Trophoblast cell (in vitro differentiated cells and primary cell): ENCODE measurements at regions not wholly inside any gene's neighbourhood (a gene's known extent, or its start where the extent isn't known, plus 50 kb on each side); places are given as distances from the start of the nearest gene placed in this dataset.

Source experiments
- DNase-seq, 2 donors: peaks; one replicate each; pipeline ENCODE4 v3.0.0-alpha.2; 2016
- H2AFZ ChIP-seq: 2 replicates; pipeline ENCODE4 v1.6.1; 2013; ENCODE audit warnings: low read length, moderate library complexity, mild to moderate bottlenecking; ENCODE audit not compliant: insufficient read depth, poor library complexity
- H2AK5ac ChIP-seq: 2 replicates; pipeline ENCODE4 v1.6.1; 2013; ENCODE audit warnings: mild to moderate bottlenecking, low read length
- H2BK120ac ChIP-seq: 2 replicates; pipeline ENCODE4 v1.6.1; 2013; ENCODE audit warnings: low read length, mild to moderate bottlenecking, moderate library complexity; ENCODE audit not compliant: insufficient read depth, poor library complexity
- H2BK12ac ChIP-seq: 2 replicates; pipeline ENCODE4 v1.6.1; 2013; ENCODE audit warnings: mild to moderate bottlenecking, low read length, moderate library complexity
- H2BK5ac ChIP-seq: 2 replicates; pipeline ENCODE4 v1.6.1; 2013; ENCODE audit warnings: low read length, low read depth, moderate library complexity, mild to moderate bottlenecking; ENCODE audit not compliant: poor library complexity
- H3K14ac ChIP-seq: 2 replicates; pipeline ENCODE4 v1.6.1; 2013; ENCODE audit warnings: mild to moderate bottlenecking, low read length
- H3K18ac ChIP-seq: 2 replicates; pipeline ENCODE4 v1.6.1; 2013; ENCODE audit warnings: mild to moderate bottlenecking, low read length
- H3K23ac ChIP-seq: 2 replicates; pipeline ENCODE4 v1.6.1; 2013; ENCODE audit warnings: low read length
- H3K27ac ChIP-seq: 2 replicates; pipeline ENCODE4 v1.5.1; 2013; ENCODE audit warnings: low read depth, mild to moderate bottlenecking, inconsistent platforms, low read length, moderate library complexity
- H3K27me3 ChIP-seq: 2 replicates; pipeline ENCODE4 v1.6.1; 2013; ENCODE audit warnings: inconsistent platforms, mild to moderate bottlenecking, low read length, moderate library complexity; ENCODE audit not compliant: insufficient read depth
- H3K36me3 ChIP-seq, 2 experiments: 1 replicate in 1 of 2; 2 replicates in 1 of 2; pipeline ENCODE4 v1.6.1; 2013; ENCODE audit warnings: low read length in 2 of 2, mild to moderate bottlenecking in 2 of 2, moderate library complexity in 1 of 2; ENCODE audit not compliant: insufficient read depth in 2 of 2, control insufficient read depth in 1 of 2
- H3K4ac ChIP-seq: 2 replicates; pipeline ENCODE4 v1.6.1; 2013; ENCODE audit warnings: low read depth, mild to moderate bottlenecking, low read length, moderate library complexity
- H3K4me1 ChIP-seq, 2 experiments: 1 replicate in 1 of 2; 2 replicates in 1 of 2; pipeline ENCODE4 v1.6.1; 2013; ENCODE audit warnings: low read length in 2 of 2, mild to moderate bottlenecking in 2 of 2, moderate library complexity in 1 of 2; ENCODE audit not compliant: insufficient read depth in 2 of 2, control insufficient read depth in 1 of 2
- H3K4me2 ChIP-seq: 2 replicates; pipeline ENCODE4 v1.6.1; 2013; ENCODE audit warnings: inconsistent platforms, mild to moderate bottlenecking, low read length, moderate library complexity
- H3K4me3 ChIP-seq: 2 replicates; pipeline ENCODE4 v1.5.1; 2013; ENCODE audit warnings: mild to moderate bottlenecking, low read depth, low read length, inconsistent platforms
- H3K79me1 ChIP-seq: one replicate; pipeline ENCODE4 v1.6.1; 2013; ENCODE audit warnings: low read length
- H3K79me2 ChIP-seq: 2 replicates; pipeline ENCODE4 v1.6.1; 2013; ENCODE audit warnings: low read length, mild to moderate bottlenecking; ENCODE audit not compliant: control insufficient read depth, insufficient read depth, poor library complexity
- H3K9ac ChIP-seq: 2 replicates; pipeline ENCODE4 v1.6.1; 2013; ENCODE audit warnings: mild to moderate bottlenecking, low read length
- H3K9me3 ChIP-seq: 2 replicates; pipeline ENCODE4 v1.6.1; 2013; ENCODE audit warnings: low read depth, mild to moderate bottlenecking, control low read depth, inconsistent platforms, low read length; ENCODE audit not compliant: insufficient read depth
- H4K12ac ChIP-seq: 2 replicates; pipeline ENCODE4 v1.6.1; 2013; ENCODE audit warnings: low read depth, mild to moderate bottlenecking, low read length, moderate library complexity
- H4K8ac ChIP-seq: 2 replicates; pipeline ENCODE4 v1.6.1; 2013; ENCODE audit warnings: low read depth, mild to moderate bottlenecking, low read length, moderate library complexity
- H4K91ac ChIP-seq: one replicate; pipeline ENCODE4 v1.6.1; 2013; ENCODE audit warnings: low read depth, mild to moderate bottlenecking, low read length, moderate library complexity
- WGBS: extraction: QIAGEN DNeasy Blood & Tissue Kit; methylation state at CpG from one replicate; pipeline ENCODE4 v1.1.7; 2013; ENCODE audit warnings: missing lambda C conversion rate; ENCODE audit not compliant: insufficient read length, insufficient coverage; ENCODE audit errors: extremely low coverage; 5-methylcytosine and 5-hydroxymethylcytosine counted together

GRCh38 chr7:416761-417624 is 102.7 kb downstream of the PDGFA start:
- DNase-seq, result no peak
- H2BK12ac ChIP-seq, result no peak overlapping the region
- H3K9ac ChIP-seq, result no peak overlapping the region
- H3K4me1 ChIP-seq, result no peaks in the 10 kb centered on the region
- H3K79me2 ChIP-seq, result no peaks in the 10 kb centered on the region
- H3K27ac ChIP-seq, result no peak overlapping the region
- H4K8ac ChIP-seq, result no peak overlapping the region
- no peak overlapping the region for H3K23ac ChIP-seq
- no peak overlapping the region for H3K4me2 ChIP-seq
- no peaks in the 10 kb centered on the region for H3K79me1 ChIP-seq
- no peak overlapping the region for H3K4ac ChIP-seq
- no peak overlapping the region for H2BK5ac ChIP-seq
- no peak overlapping the region for H2AFZ ChIP-seq
- no peaks in the 10 kb centered on the region for H3K27me3 ChIP-seq
- no peak overlapping the region for H4K91ac ChIP-seq
- H3K18ac ChIP-seq, result no peak overlapping the region
- H3K36me3 ChIP-seq, result no peaks in the 10 kb centered on the region
- no peak overlapping the region for H4K12ac ChIP-seq
- no peak overlapping the region for H3K14ac ChIP-seq
- no CpG with 5 or more reads among the region's 25 CpGs for WGBS
- H2BK120ac ChIP-seq, result no peak overlapping the region
- H2AK5ac ChIP-seq, result no peak overlapping the region
- H3K9me3 ChIP-seq, result peaks cover 26% of the 10 kb centered on the region
- H3K4me3 ChIP-seq, result peak overlapping the region; percentile 39

GRCh38 chr7:417625-417889 is 102.1 kb downstream of the PDGFA start:
- Histone ChIP-seq H3K18ac (no peak overlapping the region), H3K4me3 (no peak overlapping the region)

GRCh38 chr7:417973-418601 is 101.6 kb downstream of the PDGFA start:
- Histone ChIP-seq H3K18ac (no peak overlapping the region), H3K4ac (no peak overlapping the region)
- no peak for DNase-seq

More at GRCh38 chr7:417625-417889, 102.1 kb downstream of the PDGFA start:
- Histone ChIP-seq H3K14ac (no peak overlapping the region), H2AFZ (no peak overlapping the region), H3K79me1 (no peaks in the 10 kb centered on the region), H2BK5ac (no peak overlapping the region), H2AK5ac (no peak overlapping the region), H3K27me3 (no peaks in the 10 kb centered on the region), H2BK12ac (no peak overlapping the region), H4K12ac (no peak overlapping the region), H3K27ac (no peak overlapping the region), H3K4ac (no peak overlapping the region), H4K8ac (no peak overlapping the region), H3K23ac (no peak overlapping the region), H3K9ac (no peak overlapping the region), H2BK120ac (no peak overlapping the region), H3K4me2 (no peak overlapping the region), H3K9me3 (peaks cover 24% of the 10 kb centered on the region), H3K4me1 (no peaks in the 10 kb centered on the region), H3K79me2 (no peaks in the 10 kb centered on the region), H4K91ac (no peak overlapping the region), H3K36me3 (no peaks in the 10 kb centered on the region)
- DNase-seq, result no peak
- no CpG with 5 or more reads among the region's 5 CpGs for WGBS

GRCh38 chr7:418636-419280 is 100.9 kb downstream of the PDGFA start:
- no peak overlapping the region for H2AK5ac ChIP-seq
- no peak overlapping the region for H4K12ac ChIP-seq
- no peak overlapping the region for H3K27ac ChIP-seq
- no peaks in the 10 kb centered on the region for H3K79me1 ChIP-seq
- H2BK12ac ChIP-seq, result no peak overlapping the region
- no peak overlapping the region for H3K23ac ChIP-seq
- H3K36me3 ChIP-seq, result no peaks in the 10 kb centered on the region
- no CpG with 5 or more reads among the region's 11 CpGs for WGBS
- H3K9ac ChIP-seq, result no peak overlapping the region
- H2AFZ ChIP-seq, result no peak overlapping the region
- H2BK120ac ChIP-seq, result no peak overlapping the region
- H3K4me3 ChIP-seq, result no peak overlapping the region
- H3K4ac ChIP-seq, result no peak overlapping the region
- H3K27me3 ChIP-seq, result no peaks in the 10 kb centered on the region
- no peak overlapping the region for H3K14ac ChIP-seq
- H3K4me2 ChIP-seq, result no peak overlapping the region
- no peaks in the 10 kb centered on the region for H3K79me2 ChIP-seq
- no peak for DNase-seq
- peaks cover 24% of the 10 kb centered on the region for H3K9me3 ChIP-seq
- no peak overlapping the region for H3K18ac ChIP-seq
- H2BK5ac ChIP-seq, result no peak overlapping the region
- no peaks in the 10 kb centered on the region for H3K4me1 ChIP-seq
- H4K91ac ChIP-seq, result no peak overlapping the region
- no peak overlapping the region for H4K8ac ChIP-seq

More at GRCh38 chr7:417973-418601, 101.6 kb downstream of the PDGFA start:
- Histone ChIP-seq H2AK5ac (no peak overlapping the region), H4K12ac (no peak overlapping the region), H3K27me3 (no peaks in the 10 kb centered on the region), H3K9ac (no peak overlapping the region), H3K9me3 (peaks cover 24% of the 10 kb centered on the region), H3K14ac (no peak overlapping the region), H3K79me2 (no peaks in the 10 kb centered on the region), H2BK120ac (no peak overlapping the region), H4K91ac (no peak overlapping the region), H2AFZ (no peak overlapping the region), H3K27ac (no peak overlapping the region), H3K36me3 (no peaks in the 10 kb centered on the region), H2BK12ac (no peak overlapping the region), H3K79me1 (no peaks in the 10 kb centered on the region), H3K4me2 (no peak overlapping the region), H3K4me3 (no peak overlapping the region), H3K23ac (no peak overlapping the region), H4K8ac (no peak overlapping the region), H3K4me1 (no peaks in the 10 kb centered on the region), H2BK5ac (no peak overlapping the region)
- no CpG with 5 or more reads among the region's 7 CpGs for WGBS
